ENCODE measurements at regions not wholly inside any gene's neighbourhood (a gene's known extent, or its start where the extent isn't known, plus 50 kb on each side); places are given as distances from the start of the nearest gene placed in this dataset.

DNA sequence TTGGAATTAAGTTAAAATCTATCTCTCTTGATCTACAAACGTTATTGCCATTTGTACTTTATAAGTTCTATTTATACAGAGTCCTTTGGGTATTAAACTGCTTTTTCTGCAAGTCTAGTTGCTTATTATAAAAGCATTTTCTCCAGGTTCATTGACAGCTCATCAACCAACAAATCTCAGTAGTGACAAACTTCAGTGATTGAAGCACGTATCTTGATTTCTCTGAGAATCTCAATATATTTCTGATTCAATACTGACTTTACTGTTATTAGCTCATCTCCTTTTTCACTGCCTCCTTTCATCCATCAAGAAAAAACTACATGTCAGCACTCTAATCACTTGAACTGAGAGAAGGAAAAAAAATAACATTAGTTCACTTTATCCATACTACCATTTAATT is 630.2 kb downstream of the ARAP2 start:
- TF ChIP-seq, protein P1, sequence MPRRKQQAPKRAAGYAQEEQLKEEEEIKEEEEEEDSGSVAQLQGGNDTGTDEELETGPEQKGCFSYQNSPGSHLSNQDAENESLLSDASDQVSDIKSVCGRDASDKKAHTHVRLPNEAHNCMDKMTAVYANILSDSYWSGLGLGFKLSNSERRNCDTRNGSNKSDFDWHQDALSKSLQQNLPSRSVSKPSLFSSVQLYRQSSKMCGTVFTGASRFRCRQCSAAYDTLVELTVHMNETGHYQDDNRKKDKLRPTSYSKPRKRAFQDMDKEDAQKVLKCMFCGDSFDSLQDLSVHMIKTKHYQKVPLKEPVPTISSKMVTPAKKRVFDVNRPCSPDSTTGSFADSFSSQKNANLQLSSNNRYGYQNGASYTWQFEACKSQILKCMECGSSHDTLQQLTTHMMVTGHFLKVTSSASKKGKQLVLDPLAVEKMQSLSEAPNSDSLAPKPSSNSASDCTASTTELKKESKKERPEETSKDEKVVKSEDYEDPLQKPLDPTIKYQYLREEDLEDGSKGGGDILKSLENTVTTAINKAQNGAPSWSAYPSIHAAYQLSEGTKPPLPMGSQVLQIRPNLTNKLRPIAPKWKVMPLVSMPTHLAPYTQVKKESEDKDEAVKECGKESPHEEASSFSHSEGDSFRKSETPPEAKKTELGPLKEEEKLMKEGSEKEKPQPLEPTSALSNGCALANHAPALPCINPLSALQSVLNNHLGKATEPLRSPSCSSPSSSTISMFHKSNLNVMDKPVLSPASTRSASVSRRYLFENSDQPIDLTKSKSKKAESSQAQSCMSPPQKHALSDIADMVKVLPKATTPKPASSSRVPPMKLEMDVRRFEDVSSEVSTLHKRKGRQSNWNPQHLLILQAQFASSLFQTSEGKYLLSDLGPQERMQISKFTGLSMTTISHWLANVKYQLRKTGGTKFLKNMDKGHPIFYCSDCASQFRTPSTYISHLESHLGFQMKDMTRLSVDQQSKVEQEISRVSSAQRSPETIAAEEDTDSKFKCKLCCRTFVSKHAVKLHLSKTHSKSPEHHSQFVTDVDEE (CRISPR knock-in tag; IDR thresholded peaks at IDR 0.05): no peak
- TF ChIP-seq, protein P2, sequence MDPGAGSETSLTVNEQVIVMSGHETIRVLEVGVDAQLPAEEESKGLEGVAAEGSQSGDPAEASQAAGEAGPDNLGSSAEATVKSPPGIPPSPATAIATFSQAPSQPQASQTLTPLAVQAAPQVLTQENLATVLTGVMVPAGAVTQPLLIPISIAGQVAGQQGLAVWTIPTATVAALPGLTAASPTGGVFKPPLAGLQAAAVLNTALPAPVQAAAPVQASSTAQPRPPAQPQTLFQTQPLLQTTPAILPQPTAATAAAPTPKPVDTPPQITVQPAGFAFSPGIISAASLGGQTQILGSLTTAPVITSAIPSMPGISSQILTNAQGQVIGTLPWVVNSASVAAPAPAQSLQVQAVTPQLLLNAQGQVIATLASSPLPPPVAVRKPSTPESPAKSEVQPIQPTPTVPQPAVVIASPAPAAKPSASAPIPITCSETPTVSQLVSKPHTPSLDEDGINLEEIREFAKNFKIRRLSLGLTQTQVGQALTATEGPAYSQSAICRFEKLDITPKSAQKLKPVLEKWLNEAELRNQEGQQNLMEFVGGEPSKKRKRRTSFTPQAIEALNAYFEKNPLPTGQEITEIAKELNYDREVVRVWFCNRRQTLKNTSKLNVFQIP (CRISPR knock-in tag; IDR thresholded peaks at IDR 0.05; ENCODE audit: borderline replicate concordance, low read depth): no peak
- TF ChIP-seq ISL1 (CRISPR knock-in tag; IDR thresholded peaks at IDR 0.05): no peak
- TF ChIP-seq, protein P3, sequence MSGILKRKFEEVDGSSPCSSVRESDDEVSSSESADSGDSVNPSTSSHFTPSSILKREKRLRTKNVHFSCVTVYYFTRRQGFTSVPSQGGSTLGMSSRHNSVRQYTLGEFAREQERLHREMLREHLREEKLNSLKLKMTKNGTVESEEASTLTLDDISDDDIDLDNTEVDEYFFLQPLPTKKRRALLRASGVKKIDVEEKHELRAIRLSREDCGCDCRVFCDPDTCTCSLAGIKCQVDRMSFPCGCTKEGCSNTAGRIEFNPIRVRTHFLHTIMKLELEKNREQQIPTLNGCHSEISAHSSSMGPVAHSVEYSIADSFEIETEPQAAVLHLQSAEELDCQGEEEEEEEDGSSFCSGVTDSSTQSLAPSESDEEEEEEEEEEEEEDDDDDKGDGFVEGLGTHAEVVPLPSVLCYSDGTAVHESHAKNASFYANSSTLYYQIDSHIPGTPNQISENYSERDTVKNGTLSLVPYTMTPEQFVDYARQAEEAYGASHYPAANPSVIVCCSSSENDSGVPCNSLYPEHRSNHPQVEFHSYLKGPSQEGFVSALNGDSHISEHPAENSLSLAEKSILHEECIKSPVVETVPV (CRISPR knock-in tag; IDR thresholded peaks at IDR 0.05): no peak
- no peak for TF ChIP-seq ZNF70 (CRISPR knock-in tag; IDR thresholded peaks at IDR 0.05)
- no peak for TF ChIP-seq TOX (CRISPR knock-in tag; IDR thresholded peaks at IDR 0.05; ENCODE audit: borderline replicate concordance)
- TF ChIP-seq RARB (CRISPR knock-in tag; IDR thresholded peaks at IDR 0.05): no peak
- no peak for TF ChIP-seq PPARA (CRISPR knock-in tag; IDR thresholded peaks at IDR 0.05; ENCODE audit: borderline replicate concordance)
- no peak for TF ChIP-seq OSR1 (CRISPR knock-in tag; IDR thresholded peaks at IDR 0.05)
- TF ChIP-seq ESRRG (CRISPR knock-in tag; IDR thresholded peaks at IDR 0.05): no peak
- TF ChIP-seq ZFP3 (CRISPR knock-in tag; IDR thresholded peaks at IDR 0.05): no peak
- TF ChIP-seq, protein P4, sequence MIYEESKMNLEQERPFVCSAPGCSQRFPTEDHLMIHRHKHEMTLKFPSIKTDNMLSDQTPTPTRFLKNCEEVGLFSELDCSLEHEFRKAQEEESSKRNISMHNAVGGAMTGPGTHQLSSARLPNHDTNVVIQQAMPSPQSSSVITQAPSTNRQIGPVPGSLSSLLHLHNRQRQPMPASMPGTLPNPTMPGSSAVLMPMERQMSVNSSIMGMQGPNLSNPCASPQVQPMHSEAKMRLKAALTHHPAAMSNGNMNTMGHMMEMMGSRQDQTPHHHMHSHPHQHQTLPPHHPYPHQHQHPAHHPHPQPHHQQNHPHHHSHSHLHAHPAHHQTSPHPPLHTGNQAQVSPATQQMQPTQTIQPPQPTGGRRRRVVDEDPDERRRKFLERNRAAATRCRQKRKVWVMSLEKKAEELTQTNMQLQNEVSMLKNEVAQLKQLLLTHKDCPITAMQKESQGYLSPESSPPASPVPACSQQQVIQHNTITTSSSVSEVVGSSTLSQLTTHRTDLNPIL (CRISPR knock-in tag; IDR thresholded peaks at IDR 0.05; ENCODE audit: low read depth): no peak

Measured in SK-N-SH treated with all-trans-retinoic acid at 6 μM for 48 hours (cell line).